Gastrocnemius medialis (tissue), 4 donors: ENCODE measurements at regions not wholly inside any gene's neighbourhood (a gene's known extent, or its start where the extent isn't known, plus 50 kb on each side); places are given as distances from the start of the nearest gene placed in this dataset.

Experiments
- CTCF ChIP-seq, 5 experiments: fragments of 450-650 bp in 3 of 5; fragments of 200-600 bp in 2 of 5; sonication (generic) in 2 of 5; IDR thresholded peaks in 4 of 5; conservative IDR thresholded peaks in 1 of 5; 1 replicate in 4 of 5; 2 replicates in 1 of 5; pipeline ENCODE4 v1.5.1; 2016 to 2019; ENCODE audit warnings: antibody characterized with exemption in 5 of 5, mild to moderate bottlenecking in 3 of 5, moderate library complexity in 3 of 5
- POLR2A ChIP-seq, 2 donors: fragments of 450-650 bp; IDR thresholded peaks; one replicate each; pipeline ENCODE4 v1.6.1; 2017; ENCODE audit warnings: antibody characterized with exemption in 2 of 2, mild to moderate bottlenecking in 2 of 2, moderate library complexity in 2 of 2

- TF ChIP-seq POLR2A (IDR thresholded peaks at IDR 0.05) (no peak), CTCF (IDR thresholded peaks at IDR 0.05 in 4 of 5, conservative IDR thresholded peaks at IDR 0.05 in 1 of 5) (no peak)
Measured at GRCh38 chr5:99879791-99880511, 655.2 kb upstream of the FAM174A start.
